Heart left ventricle (tissue), 16 donors: ENCODE measurements at regions not wholly inside any gene's neighbourhood (a gene's known extent, or its start where the extent isn't known, plus 50 kb on each side); places are given as distances from the start of the nearest gene placed in this dataset.

Experiments used
- ATAC-seq, 4 donors: fragments of 200-7000 bp; cut with Tn5 transposase; one replicate each; pipeline ENCODE4 v1.9.1; 2020 to 2022; ENCODE audit warnings: moderate library complexity in 4 of 4, mild to moderate bottlenecking in 3 of 4, moderate number of reproducible peaks in 1 of 4
- DNase-seq, 5 donors: peaks; one replicate each; pipeline ENCODE4 v3.0.0-alpha.2; 2020
- H3K27ac ChIP-seq, 12 donors: fragments of 200-600 bp; sonication (generic) in 4 of 12; one replicate each; pipeline versions ENCODE4 v1.5.0 to v1.8.0; 2016 to 2022; ENCODE audit warnings: mild to moderate bottlenecking in 2 of 12
- H3K27me3 ChIP-seq, 9 donors: fragments of 200-600 bp; sonication (generic) in 2 of 9; one replicate each; pipeline versions ENCODE4 v1.5.1 to v1.8.0; 2016 to 2022; ENCODE audit warnings: mild to moderate bottlenecking in 3 of 9
- H3K36me3 ChIP-seq, 9 donors: fragments of 200-600 bp; sonication (generic) in 2 of 9; one replicate each; pipeline versions ENCODE4 v1.5.0 to v1.8.0; 2018 to 2022; ENCODE audit warnings: mild to moderate bottlenecking in 2 of 9
- H3K4me1 ChIP-seq, 12 donors: fragments of 200-600 bp; sonication (generic) in 4 of 12; one replicate each; pipeline versions ENCODE4 v1.5.0 to v1.8.0; 2016 to 2022; ENCODE audit warnings: mild to moderate bottlenecking in 3 of 12
- H3K4me3 ChIP-seq, 12 donors: fragments of 200-600 bp; sonication (generic) in 4 of 12; one replicate each; pipeline versions ENCODE4 v1.5.0 to v1.8.0; 2017 to 2022; ENCODE audit warnings: mild to moderate bottlenecking in 9 of 12, moderate library complexity in 4 of 12
- H3K9me3 ChIP-seq, 12 donors: fragments of 200-600 bp; sonication (generic) in 4 of 12; one replicate each; pipeline versions ENCODE4 v1.5.0 to v1.8.0; 2016 to 2022; ENCODE audit warnings: mild to moderate bottlenecking in 1 of 12
- CTCF ChIP-seq, 12 donors: fragments of 200-600 bp; sonication (generic) in 4 of 12; IDR thresholded peaks; one replicate each; pipeline versions ENCODE4 v1.5.0 to v1.8.0; 2018 to 2022; ENCODE audit warnings: antibody characterized with exemption in 12 of 12, mild to moderate bottlenecking in 5 of 12
- POLR2A ChIP-seq, 2 donors: fragments of 450-650 bp; IDR thresholded peaks; one replicate each; pipeline ENCODE4 v1.6.1; 2017; ENCODE audit warnings: antibody characterized with exemption in 2 of 2, mild to moderate bottlenecking in 2 of 2, moderate library complexity in 2 of 2
- whole genome bisulfite sequencing, 4 donors: extraction: QIAGEN DNeasy Blood & Tissue Kit in 2 of 4; methylation state at CpG; one replicate each; pipeline versions ENCODE4 v1.1.5 to v1.1.7; 2013 to 2018; 5-methylcytosine and 5-hydroxymethylcytosine counted together
- intact Hi-C, 10 donors: fragments of 100-400 bp; cut with DNase I; formaldehyde crosslinking; loops; one replicate each; pipeline versions ENCODE4 v1.11.1 to v1.14.2; 2022
- donor health status: ischemic (EF 13 %, LVEDD 7.1; RV severe dilation, severe dysfunction).
- donor health status: healthy with polysubstance abuse.
- donor health status: DM: no; HTN: yes; CAD: no.
- donor health status: DM: no; HTN: no; CAD: no.
- donor health status: ischemic (EF 25% LVEDD 6.9; RV normal size, moderate dysfunction).
- donor health status: ischemic (EF 25% LVEDD 5.7; RV mildly dilated, moderate dysfunction).
- donor health status: healthy.
- donor health status: DM: yes; HTN: yes; CAD: no.
- donor health status: ischemic (EF 35%, LVEDD 5.7; RV mildly dilated, moderate dysfunction).
- donor health status: nonischemic (EF 11% LVEDD 7.7; RV severe dilation, severe dysfunction).
- donor health status: DM: yes; HTN: yes; CAD: no.
- donor health status: PGD.
- donor health status: ischemic (EF 29% LVEDD 5.4; RV normal size, mild dysfunction).
- donor health status: nonischemic (EF 23%, LVEDD 6.1; RV moderate dilation, normal function).

GRCh38 chr2:56688661-56689060 lies 504.9 kb downstream of the CCDC85A start:
- Histone ChIP-seq H3K9me3 (no peaks in the 10 kb centered on the region), H3K4me1 (no peaks in the 10 kb centered on the region), H3K36me3 (no peaks in the 10 kb centered on the region), H3K27ac (no peak overlapping the region), H3K4me3 (no peak overlapping the region), H3K27me3 (no peaks in the 10 kb centered on the region)
- intact Hi-C loops: loop anchor here in 1 of 10 donors (10.0 kb wide), 1 partner anchor 56 kb away; no protein-coding TSS in a partner anchor
- WGBS, 4 donors: 67 to 77% (median 76%) methylated on average over 1 of the region's 1 CpG
- ATAC-seq: no peak
- TF ChIP-seq POLR2A (IDR thresholded peaks at IDR 0.05): no peak
- no peak for TF ChIP-seq CTCF (IDR thresholded peaks at IDR 0.05)
- no peak for DNase-seq

GRCh38 chr2:56693501-56693900 lies 509.7 kb downstream of the CCDC85A start:
- no peaks in the 10 kb centered on the region for H3K36me3 ChIP-seq
- H3K4me1 ChIP-seq: no peaks in the 10 kb centered on the region
- 70 to 76% (median 73%) methylated on average over 2 of the region's 2 CpGs for WGBS, 4 donors
- H3K4me3 ChIP-seq: no peak overlapping the region
- H3K27me3 ChIP-seq: peaks cover 0 to 3% (median 0%) of the 10 kb centered on the region in 9 donors
- H3K9me3 ChIP-seq: peaks cover 0 to 14% (median 3%) of the 10 kb centered on the region in 12 donors
- ATAC-seq (no peak), DNase-seq (no peak)
- intact Hi-C loops: no loop called here
- no peak overlapping the region for H3K27ac ChIP-seq
- no peak for TF ChIP-seq POLR2A (IDR thresholded peaks at IDR 0.05)
- TF ChIP-seq CTCF (IDR thresholded peaks at IDR 0.05): no peak

- intact Hi-C loops: no loop called here
Observed at GRCh38 chr2:56703001-56703400, 519.2 kb downstream of the CCDC85A start.

GRCh38 chr2:56705713-56706112 lies 521.9 kb downstream of the CCDC85A start:
- DNase-seq: no peak
- Histone ChIP-seq H3K4me3 (no peak overlapping the region), H3K36me3 (no peaks in the 10 kb centered on the region), H3K27me3 (no peaks in the 10 kb centered on the region), H3K4me1 (no peaks in the 10 kb centered on the region), H3K27ac (no peak overlapping the region), H3K9me3 (peaks cover 0 to under 1% (median 0%) of the 10 kb centered on the region in 12 donors)
- intact Hi-C loops: no loop called here
- no peak for TF ChIP-seq POLR2A (IDR thresholded peaks at IDR 0.05)
- ATAC-seq: no peak
- 65 to 83% (median 72%) methylated on average over 2 of the region's 2 CpGs for WGBS, 4 donors

More at GRCh38 chr2:56703001-56703400, 519.2 kb downstream of the CCDC85A start:
- Histone ChIP-seq H3K9me3 (peaks cover 0 to 28% (median 8%) of the 10 kb centered on the region in 12 donors), H3K4me3 (no peak overlapping the region), H3K4me1 (no peaks in the 10 kb centered on the region), H3K27me3 (no peaks in the 10 kb centered on the region), H3K36me3 (no peaks in the 10 kb centered on the region), H3K27ac (no peak overlapping the region)
- WGBS, 4 donors: 84 to 90% (median 90%) methylated on average over 2 of the region's 2 CpGs
- no peak for DNase-seq
- no peak for TF ChIP-seq CTCF (IDR thresholded peaks at IDR 0.05)
- no peak for ATAC-seq

- no peak for TF ChIP-seq CTCF (IDR thresholded peaks at IDR 0.05)
- no peak for TF ChIP-seq POLR2A (IDR thresholded peaks at IDR 0.05)
- Histone ChIP-seq H3K4me3 (no peak overlapping the region), H3K27me3 (no peaks in the 10 kb centered on the region), H3K9me3 (no peaks in the 10 kb centered on the region), H3K4me1 (no peaks in the 10 kb centered on the region), H3K27ac (no peak overlapping the region), H3K36me3 (no peaks in the 10 kb centered on the region)
- 87 to 96% (median 90%) methylated on average over 3 of the region's 3 CpGs for WGBS, 4 donors
- ATAC-seq (no peak), DNase-seq (no peak)
- intact Hi-C loops: no loop called here
Observed at GRCh38 chr2:56707218-56707617, 523.4 kb downstream of the CCDC85A start.
